CD4-positive, alpha-beta T cell (primary cell): ENCODE measurements at regions not wholly inside any gene's neighbourhood (a gene's known extent, or its start where the extent isn't known, plus 50 kb on each side); places are given as distances from the start of the nearest gene placed in this dataset.

Experiments
- ATAC-seq: fragments of 200-7000 bp; cut with Tn5 transposase; one replicate; pipeline ENCODE4 v1.10.0; 2022; ENCODE audit warnings: mild to moderate bottlenecking; ENCODE audit not compliant: poor library complexity
- CTCF ChIA-PET: fragments of 350-600 bp; sonication (Branson Sonifier 250); formaldehyde crosslinking; loops from one replicate; lab custom pipeline; 2021; ENCODE audit warnings: antibody characterized with exemption, inconsistent platforms; lab: Charles Lee
- POLR2A ChIA-PET: fragments of 350-600 bp; sonication (Branson Sonifier 250); formaldehyde crosslinking; loops from one replicate; lab custom pipeline; 2021; ENCODE audit warnings: antibody characterized with exemption, inconsistent platforms; lab: Charles Lee
- DNase-seq, 14 experiments: peaks; one replicate each; pipeline ENCODE4 v3.0.0-alpha.2; 2013 to 2020; ENCODE audit warnings: mixed read lengths in 2 of 14
- H3K27ac ChIP-seq, 2 donors: one replicate each; pipeline versions ENCODE4 v1.5.1 to v1.7.0; 2013; ENCODE audit warnings: low read length in 2 of 2, low read depth in 1 of 2, mild to moderate bottlenecking in 1 of 2
- H3K27me3 ChIP-seq, 2 experiments: 1 replicate in 1 of 2; 2 replicates in 1 of 2; pipeline versions ENCODE4 v1.6.1 to v1.7.0; 2013; ENCODE audit warnings: low read length in 2 of 2, control low read depth in 1 of 2, mild to moderate bottlenecking in 1 of 2, moderate library complexity in 1 of 2; ENCODE audit not compliant: insufficient read depth in 2 of 2, control insufficient read depth in 1 of 2
- H3K36me3 ChIP-seq: one replicate; pipeline ENCODE4 v1.6.1; 2013; ENCODE audit warnings: low read length, control low read depth; ENCODE audit not compliant: insufficient read depth
- H3K4me1 ChIP-seq: one replicate; pipeline ENCODE4 v1.6.1; 2013; ENCODE audit warnings: low read length, control low read depth; ENCODE audit not compliant: insufficient read depth
- H3K4me3 ChIP-seq: one replicate; pipeline ENCODE4 v1.5.1; 2013; ENCODE audit warnings: mild to moderate bottlenecking, low read length, moderate library complexity
- H3K9me3 ChIP-seq, 2 experiments: 1 replicate in 1 of 2; 2 replicates in 1 of 2; pipeline versions ENCODE4 v1.6.1 to v1.7.0; 2013; ENCODE audit warnings: low read length in 2 of 2, mild to moderate bottlenecking in 2 of 2, control low read depth in 1 of 2, moderate library complexity in 1 of 2; ENCODE audit not compliant: control insufficient read depth in 1 of 2, insufficient read depth in 1 of 2
- H3K27ac Mint-ChIP-seq: one replicate; pipeline ENCODE4 v1.8.0; 2020; ENCODE audit warnings: mixed read lengths
- H3K27me3 Mint-ChIP-seq: one replicate; pipeline ENCODE4 v1.8.0; 2021; ENCODE audit warnings: mixed read lengths
- H3K36me3 Mint-ChIP-seq: one replicate; pipeline ENCODE4 v1.8.0; 2021; ENCODE audit warnings: low read depth, mixed read lengths
- H3K4me1 Mint-ChIP-seq: one replicate; pipeline ENCODE4 v1.8.0; 2021; ENCODE audit warnings: low read depth, mixed read lengths
- H3K4me3 Mint-ChIP-seq: one replicate; pipeline ENCODE4 v1.8.0; 2020; ENCODE audit warnings: mild to moderate bottlenecking, mixed read lengths
- H3K9me3 Mint-ChIP-seq: one replicate; pipeline ENCODE4 v1.8.0; 2020; ENCODE audit warnings: mixed read lengths
- CTCF ChIP-seq: fragments of 200-600 bp; IDR thresholded peaks from one replicate; pipeline ENCODE4 v1.8.0; 2022; ENCODE audit warnings: antibody characterized with exemption, mild to moderate bottlenecking
- intact Hi-C, 2 experiments: fragments of 100-400 bp; cut with DNase I in 1 of 2; cut with micrococcal nuclease in 1 of 2; formaldehyde crosslinking; loops; one replicate each; pipeline versions ENCODE4 v1.15.1 to v1.9.0; 2023 to 2025; cut with DNase I, micrococcal nuclease

GRCh38 chr5:159797261-159797970, 118.9 kb upstream of the ADRA1B start:
- H3K36me3 Mint-ChIP-seq, result no peaks in the 10 kb centered on the region
- H3K4me3 Mint-ChIP-seq, result no peak overlapping the region
- no peak for TF ChIP-seq CTCF
- H3K27me3 Mint-ChIP-seq, result peaks cover 14% of the 10 kb centered on the region
- CTCF ChIA-PET, result no interaction called here
- intact Hi-C loops, result no loop called here
- H3K9me3 Mint-ChIP-seq, result no peaks in the 10 kb centered on the region
- POLR2A ChIA-PET, result no interaction called here
- H3K4me1 Mint-ChIP-seq, result no peaks in the 10 kb centered on the region
- Histone ChIP-seq H3K27ac (no peak overlapping the region), H3K4me3 (no peak overlapping the region), H3K9me3 (no peaks in the 10 kb centered on the region), H3K4me1 (no peaks in the 10 kb centered on the region), H3K27me3 (no peaks in the 10 kb centered on the region), H3K36me3 (no peaks in the 10 kb centered on the region)
- no peak for DNase-seq
- ATAC-seq, result no peak
- no peak overlapping the region for H3K27ac Mint-ChIP-seq

DNA sequence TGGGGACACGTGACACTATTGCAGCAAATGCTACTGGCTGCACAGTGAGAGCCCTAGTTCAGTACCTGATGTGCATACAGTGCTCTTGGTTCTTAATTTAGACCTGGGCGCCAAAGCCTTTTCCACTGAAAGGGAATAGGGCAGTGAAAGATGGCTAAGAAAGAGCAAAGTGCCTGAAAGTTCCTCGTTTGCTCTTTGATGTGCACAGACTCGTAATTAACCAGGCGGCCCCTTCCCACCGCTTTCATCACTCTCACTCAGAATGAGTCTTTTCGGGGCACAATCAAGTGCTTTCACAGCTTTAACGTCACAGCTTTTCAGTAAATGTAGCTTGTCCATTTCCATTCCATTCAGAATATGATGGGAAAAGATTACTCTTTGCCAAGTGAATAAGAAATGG, 116.6 kb upstream of the ADRA1B start:
- H3K4me1 ChIP-seq, result no peaks in the 10 kb centered on the region
- ChIA-PET POLR2A (no interaction called here), CTCF (no interaction called here)
- H3K4me3 ChIP-seq, result no peak overlapping the region
- ATAC-seq (no peak), DNase-seq (no peak)
- no peak overlapping the region for H3K27ac ChIP-seq
- TF ChIP-seq CTCF, result no peak
- Mint-ChIP-seq H3K4me3 (no peak overlapping the region), H3K9me3 (no peaks in the 10 kb centered on the region), H3K4me1 (no peaks in the 10 kb centered on the region), H3K27ac (no peak overlapping the region), H3K36me3 (no peaks in the 10 kb centered on the region), H3K27me3 (peaks cover 23% of the 10 kb centered on the region)
- H3K36me3 ChIP-seq, result no peaks in the 10 kb centered on the region
- intact Hi-C loops, result no loop called here
- H3K27me3 ChIP-seq, result peaks cover 0 to under 1% of the 10 kb centered on the region in 2 experiments
- no peaks in the 10 kb centered on the region for H3K9me3 ChIP-seq

- POLR2A ChIA-PET, result no interaction called here
- no peaks in the 10 kb centered on the region for H3K4me1 Mint-ChIP-seq
- intact Hi-C loops, result no loop called here
- H3K4me3 Mint-ChIP-seq, result no peak overlapping the region
- no peaks in the 10 kb centered on the region for H3K36me3 ChIP-seq
- H3K27ac ChIP-seq, result no peak overlapping the region
- no peaks in the 10 kb centered on the region for H3K9me3 Mint-ChIP-seq
- ATAC-seq (no peak), DNase-seq (no peak)
- no peak overlapping the region for H3K4me3 ChIP-seq
- TF ChIP-seq CTCF, result no peak
- H3K27me3 Mint-ChIP-seq, result peaks cover 28% of the 10 kb centered on the region
- H3K36me3 Mint-ChIP-seq, result no peaks in the 10 kb centered on the region
- no peak overlapping the region for H3K27ac Mint-ChIP-seq
- H3K4me1 ChIP-seq, result no peaks in the 10 kb centered on the region
- H3K27me3 ChIP-seq, result peaks cover 0 to 6% of the 10 kb centered on the region in 2 experiments
- H3K9me3 ChIP-seq, result no peaks in the 10 kb centered on the region
- CTCF ChIA-PET, result interaction anchor here (0.6 kb wide), 1 partner anchor 269 kb away, joined by 3 read pairs; no protein-coding TSS in a partner anchor
Measured at GRCh38 chr5:159800131-159800840, 116.0 kb upstream of the ADRA1B start.
